ENCODE measurements at regions not wholly inside any gene's neighbourhood (a gene's known extent, or its start where the extent isn't known, plus 50 kb on each side); places are given as distances from the start of the nearest gene placed in this dataset.

- no peak overlapping the region for H3K27ac ChIP-seq
- TF ChIP-seq ZFX (IDR thresholded peaks at IDR 0.05) (no peak), CTCF (conservative IDR thresholded peaks at IDR 0.05) (no peak)
Measured at GRCh38 chr1:204819495-204819894, 51.2 kb upstream of the NFASC start.

Data from C4-2B (cell line).